IPS-18c (cell line): ENCODE measurements at regions not wholly inside any gene's neighbourhood (a gene's known extent, or its start where the extent isn't known, plus 50 kb on each side); places are given as distances from the start of the nearest gene placed in this dataset.

Experiments used
- H3K4me3 ChIP-seq: 2 replicates; pipeline ENCODE4 v1.7.0; 2013; ENCODE audit warnings: low read depth, mild to moderate bottlenecking, low read length, moderate library complexity; ENCODE audit not compliant: insufficient read depth
- H3K9me3 ChIP-seq: one replicate; pipeline ENCODE4 v1.6.1; 2013; ENCODE audit warnings: mild to moderate bottlenecking, low read length, moderate library complexity; ENCODE audit not compliant: control insufficient read depth, insufficient read depth

GRCh38 chr22:25482868-25483639 lies 81.4 kb upstream of the GRK3 start:
- Histone ChIP-seq H3K9me3 (no peaks in the 10 kb centered on the region), H3K4me3 (no peak overlapping the region)

- Histone ChIP-seq H3K9me3 (no peaks in the 10 kb centered on the region), H3K4me3 (no peak overlapping the region)
These were observed 80.5 kb upstream of the GRK3 start for GRCh38 chr22:25483931-25484330.

GRCh38 chr22:25484521-25485315 lies 79.8 kb upstream of the GRK3 start:
- no peak overlapping the region for H3K4me3 ChIP-seq
- H3K9me3 ChIP-seq: no peaks in the 10 kb centered on the region

- Histone ChIP-seq H3K9me3 (no peaks in the 10 kb centered on the region), H3K4me3 (no peak overlapping the region)
These were observed 78.6 kb upstream of the GRK3 start for GRCh38 chr22:25485626-25486545.

GRCh38 chr22:25487508-25487907 lies 77.0 kb upstream of the GRK3 start:
- Histone ChIP-seq H3K9me3 (no peaks in the 10 kb centered on the region), H3K4me3 (no peak overlapping the region)

GRCh38 chr22:25488244-25489020 lies 76.0 kb upstream of the GRK3 start:
- H3K9me3 ChIP-seq: no peaks in the 10 kb centered on the region
- H3K4me3 ChIP-seq: no peak overlapping the region

GRCh38 chr22:25489947-25490346 lies 74.5 kb upstream of the GRK3 start:
- Histone ChIP-seq H3K9me3 (no peaks in the 10 kb centered on the region), H3K4me3 (no peak overlapping the region)

GRCh38 chr22:25490896-25491295 lies 73.6 kb upstream of the GRK3 start:
- H3K9me3 ChIP-seq: no peaks in the 10 kb centered on the region
- H3K4me3 ChIP-seq: no peak overlapping the region

- H3K9me3 ChIP-seq: no peaks in the 10 kb centered on the region
- no peak overlapping the region for H3K4me3 ChIP-seq
These were observed 72.3 kb upstream of the GRK3 start for GRCh38 chr22:25492162-25492561.

GRCh38 chr22:25492841-25493734 lies 71.4 kb upstream of the GRK3 start:
- Histone ChIP-seq H3K9me3 (no peaks in the 10 kb centered on the region), H3K4me3 (no peak overlapping the region; the same call in 1 of the 2 replicates)

- H3K4me3 ChIP-seq: no peak overlapping the region
- H3K9me3 ChIP-seq: no peaks in the 10 kb centered on the region
These were observed 70.7 kb upstream of the GRK3 start for GRCh38 chr22:25493794-25494193.

- Histone ChIP-seq H3K4me3 (no peak overlapping the region), H3K9me3 (no peaks in the 10 kb centered on the region)
These were observed 69.7 kb upstream of the GRK3 start for GRCh38 chr22:25494774-25495173.

GRCh38 chr22:25495285-25495684 lies 69.2 kb upstream of the GRK3 start:
- H3K4me3 ChIP-seq: no peak overlapping the region
- no peaks in the 10 kb centered on the region for H3K9me3 ChIP-seq

GRCh38 chr22:25496396-25497064 lies 67.9 kb upstream of the GRK3 start:
- Histone ChIP-seq H3K9me3 (no peaks in the 10 kb centered on the region), H3K4me3 (no peak overlapping the region)

GRCh38 chr22:25497181-25497641 lies 67.3 kb upstream of the GRK3 start:
- peaks cover under 1% of the 10 kb centered on the region for H3K9me3 ChIP-seq
- no peak overlapping the region for H3K4me3 ChIP-seq
